CD14-positive monocyte (primary cell): ENCODE measurements at regions not wholly inside any gene's neighbourhood (a gene's known extent, or its start where the extent isn't known, plus 50 kb on each side); places are given as distances from the start of the nearest gene placed in this dataset.
"Not testable (repeated sequence)": the region's sequence is repeated elsewhere in the genome, so short reads cannot be mapped to it uniquely, and the experiment has no call there.

Source experiments
- DNase-seq, 3 donors: peaks; one replicate each; pipeline ENCODE4 v3.0.0-alpha.2; 2011 to 2022
- H2AFZ ChIP-seq: 2 replicates; pipeline ENCODE4 v1.6.0; 2012; ENCODE audit warnings: mild to moderate bottlenecking, low read depth, low read length, inconsistent platforms; ENCODE audit not compliant: insufficient read depth, poor library complexity, severe bottlenecking
- H3K27ac ChIP-seq, 2 donors: 1 replicate in 1 of 2; 2 replicates in 1 of 2; pipeline ENCODE4 v1.5.1; 2012 to 2013; ENCODE audit warnings: low read length in 2 of 2, control low read depth in 1 of 2, inconsistent platforms in 1 of 2, low read depth in 1 of 2, mild to moderate bottlenecking in 1 of 2
- H3K27me3 ChIP-seq, 2 donors: one replicate each; pipeline versions ENCODE4 v1.6.0 to v1.6.1; 2011 to 2013; ENCODE audit warnings: low read length in 2 of 2; ENCODE audit not compliant: control insufficient read depth in 2 of 2, insufficient read depth in 2 of 2
- H3K36me3 ChIP-seq, 2 donors: replicated peaks in 1 of 2; 1 replicate in 1 of 2; 2 replicates in 1 of 2; pipeline versions ENCODE4 v1.5.1 to v1.6.1; 2012 to 2013; ENCODE audit warnings: low read length in 2 of 2, control low read depth in 1 of 2, inconsistent platforms in 1 of 2, mild to moderate bottlenecking in 1 of 2; ENCODE audit not compliant: insufficient read depth in 2 of 2, control insufficient read depth in 1 of 2
- H3K4me1 ChIP-seq, 2 donors: 1 replicate in 1 of 2; 2 replicates in 1 of 2; pipeline versions ENCODE4 v1.5.1 to v1.6.1; 2012 to 2013; ENCODE audit warnings: low read length in 2 of 2, control low read depth in 1 of 2, inconsistent platforms in 1 of 2, mild to moderate bottlenecking in 1 of 2, moderate library complexity in 1 of 2; ENCODE audit not compliant: insufficient read depth in 2 of 2, control insufficient read depth in 1 of 2
- H3K4me2 ChIP-seq: replicated peaks from 2 replicates; pipeline ENCODE3; 2012; ENCODE audit warnings: low read length, moderate library complexity, mild to moderate bottlenecking; ENCODE audit not compliant: poor library complexity, severe bottlenecking; ENCODE audit errors: extremely low read depth
- H3K4me3 ChIP-seq, 3 experiments: fragments of 200-600 bp in 1 of 3; sonication (generic) in 1 of 3; replicated peaks in 1 of 3; 1 replicate in 2 of 3; 2 replicates in 1 of 3; pipeline ENCODE4 v1.5.1; 2011 to 2013; ENCODE audit warnings: low read length in 3 of 3, mild to moderate bottlenecking in 3 of 3, control low read depth in 2 of 3, low read depth in 2 of 3, inconsistent platforms in 1 of 3, moderate library complexity in 1 of 3
- H3K79me2 ChIP-seq: 2 replicates; pipeline ENCODE4 v1.6.0; 2012; ENCODE audit warnings: mild to moderate bottlenecking, control low read depth, inconsistent platforms, low read length, moderate library complexity; ENCODE audit not compliant: insufficient read depth
- H3K9ac ChIP-seq: 2 replicates; pipeline ENCODE4 v1.6.0; 2017; ENCODE audit warnings: low read length, mild to moderate bottlenecking; ENCODE audit not compliant: insufficient read depth, poor library complexity, severe bottlenecking
- H3K9me3 ChIP-seq, 2 donors: replicated peaks in 1 of 2; 1 replicate in 1 of 2; 2 replicates in 1 of 2; pipeline versions ENCODE4 v1.5.1 to v1.6.1; 2012 to 2013; ENCODE audit warnings: low read length in 2 of 2, control low read depth in 1 of 2; ENCODE audit not compliant: control insufficient read depth in 1 of 2, insufficient read depth in 1 of 2
- H4K20me1 ChIP-seq: 2 replicates; pipeline ENCODE4 v1.6.0; 2012; ENCODE audit warnings: mild to moderate bottlenecking, low read length, control low read depth, moderate library complexity; ENCODE audit not compliant: insufficient read depth
- H3K27ac Mint-ChIP-seq, 7 donors: one replicate each; pipeline ENCODE4 v1.8.0; 2020; ENCODE audit warnings: mild to moderate bottlenecking in 7 of 7, mixed read lengths in 7 of 7, moderate library complexity in 6 of 7, inconsistent platforms in 2 of 7
- H3K27me3 Mint-ChIP-seq, 3 donors: one replicate each; pipeline ENCODE4 v1.8.0; 2021 to 2022; ENCODE audit warnings: low read depth in 3 of 3, mild to moderate bottlenecking in 3 of 3, mixed read lengths in 3 of 3, moderate library complexity in 3 of 3, inconsistent platforms in 1 of 3
- H3K36me3 Mint-ChIP-seq, 2 donors: one replicate each; pipeline ENCODE4 v1.8.0; 2020; ENCODE audit warnings: mixed read lengths in 2 of 2, inconsistent platforms in 1 of 2, mild to moderate bottlenecking in 1 of 2
- H3K4me1 Mint-ChIP-seq: one replicate; pipeline ENCODE4 v1.8.0; 2020; ENCODE audit warnings: mild to moderate bottlenecking, mixed read lengths
- H3K4me3 Mint-ChIP-seq, 2 donors: one replicate each; pipeline ENCODE4 v1.8.0; 2020; ENCODE audit warnings: mild to moderate bottlenecking in 2 of 2, mixed read lengths in 2 of 2, moderate library complexity in 1 of 2
- H3K9me3 Mint-ChIP-seq, 7 donors: one replicate each; pipeline ENCODE4 v1.8.0; 2020 to 2022; ENCODE audit warnings: mixed read lengths in 7 of 7, mild to moderate bottlenecking in 6 of 7, moderate library complexity in 6 of 7, inconsistent platforms in 2 of 7
- WGBS: methylation state at CpG from one replicate; pipeline ENCODE4 v1.1.5; 2013; ENCODE audit warnings: missing lambda C conversion rate; ENCODE audit not compliant: insufficient coverage; 5-methylcytosine and 5-hydroxymethylcytosine counted together
- intact Hi-C, 2 donors: fragments of 100-400 bp; cut with micrococcal nuclease; formaldehyde crosslinking; loops; one replicate each; pipeline versions ENCODE4 v1.15.0 to v1.15.1; 2023

- H3K27ac ChIP-seq, H2AFZ ChIP-seq, H3K9me3 ChIP-seq, H3K4me2 ChIP-seq, H3K4me1 ChIP-seq, H3K4me3 ChIP-seq, H3K4me3 Mint-ChIP-seq, H3K36me3 Mint-ChIP-seq, H3K9me3 Mint-ChIP-seq, intact Hi-C loops, H4K20me1 ChIP-seq, H3K27ac Mint-ChIP-seq, H3K27me3 Mint-ChIP-seq, H3K9ac ChIP-seq, H3K36me3 ChIP-seq, H3K27me3 ChIP-seq: not testable (repeated sequence)
- WGBS = no CpG with 5 or more reads among the region's 2 CpGs
- peaks cover 15% of the 10 kb centered on the region for H3K4me1 Mint-ChIP-seq
- H3K79me2 ChIP-seq = peaks cover 13% of the 10 kb centered on the region
- peak in 1 of 3 donors; percentile 4 for DNase-seq
These were observed 79.0 kb upstream of the NBPF19 start for GRCh38 chr1:149395802-149396201.

- no CpG with 5 or more reads among the region's 6 CpGs for WGBS
- H3K4me3 ChIP-seq, H3K27me3 ChIP-seq, H3K36me3 ChIP-seq, H2AFZ ChIP-seq, H4K20me1 ChIP-seq, H3K4me2 ChIP-seq, H3K27me3 Mint-ChIP-seq, intact Hi-C loops, H3K4me1 ChIP-seq, H3K9me3 ChIP-seq, H3K9me3 Mint-ChIP-seq, H3K4me3 Mint-ChIP-seq, DNase-seq, H3K9ac ChIP-seq, H3K36me3 Mint-ChIP-seq, H3K27ac ChIP-seq, H3K79me2 ChIP-seq: not testable (repeated sequence)
- Mint-ChIP-seq H3K4me1 (peaks cover 12% of the 10 kb centered on the region), H3K27ac (peak overlapping the region in 4 of 7 donors; percentile 64 to 89 (median 72))
These were observed 76.3 kb upstream of the NBPF19 start for GRCh38 chr1:149398527-149398926.

DNA sequence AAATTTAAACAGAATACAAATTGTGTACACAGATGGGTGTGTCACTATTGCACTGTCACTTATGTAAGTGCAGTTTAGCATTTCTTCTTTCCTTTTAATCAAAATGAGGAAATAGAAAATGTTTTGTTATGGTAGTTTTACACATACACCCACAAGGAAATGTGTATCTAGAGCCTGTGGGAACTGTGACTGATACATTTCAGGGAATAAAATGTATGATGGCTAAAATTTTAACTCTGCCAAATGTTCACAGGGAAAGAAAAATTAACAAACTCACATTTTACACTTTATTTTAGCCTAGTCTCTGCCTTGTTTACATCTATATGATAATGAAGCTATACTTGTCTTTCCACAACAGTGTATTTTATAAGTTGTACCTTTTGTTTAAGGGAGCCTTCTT is 66.4 kb upstream of the NBPF19 start:
- intact Hi-C loops, H4K20me1 ChIP-seq, H3K4me2 ChIP-seq, H3K9me3 ChIP-seq, H3K27ac ChIP-seq, H3K27me3 Mint-ChIP-seq, H3K27me3 ChIP-seq, H3K79me2 ChIP-seq, H3K36me3 ChIP-seq, H2AFZ ChIP-seq, H3K9me3 Mint-ChIP-seq, H3K9ac ChIP-seq, H3K36me3 Mint-ChIP-seq, H3K4me3 Mint-ChIP-seq, H3K4me1 Mint-ChIP-seq, H3K4me3 ChIP-seq, H3K4me1 ChIP-seq: not testable (repeated sequence)
- DNase-seq = peak in 2 of 3 donors; percentile 14 to 59
- H3K27ac Mint-ChIP-seq = peak overlapping the region in 5 of 7 donors; percentile 54 to 82 (median 71)

GRCh38 chr1:149415373-149415772 is 59.5 kb upstream of the NBPF19 start:
- H3K4me3 Mint-ChIP-seq, H3K9me3 Mint-ChIP-seq, H3K4me1 Mint-ChIP-seq, H3K4me1 ChIP-seq, intact Hi-C loops, H3K27ac Mint-ChIP-seq, H3K36me3 Mint-ChIP-seq, H3K27me3 Mint-ChIP-seq, H3K9ac ChIP-seq, H3K27me3 ChIP-seq, H3K79me2 ChIP-seq, H3K9me3 ChIP-seq, DNase-seq, H4K20me1 ChIP-seq, H3K27ac ChIP-seq, H3K36me3 ChIP-seq, H3K4me2 ChIP-seq, H2AFZ ChIP-seq, H3K4me3 ChIP-seq: not testable (repeated sequence)
- WGBS = no CpG with 5 or more reads among the region's 1 CpG
